Left ventricle myocardium inferior (tissue), 1 donor: ENCODE measurements at regions not wholly inside any gene's neighbourhood (a gene's known extent, or its start where the extent isn't known, plus 50 kb on each side); places are given as distances from the start of the nearest gene placed in this dataset.

Experiments
- DNase-seq: peaks from one replicate; pipeline ENCODE4 v3.0.0-alpha.2; 2020
- H3K27ac ChIP-seq: fragments of 200-600 bp; replicated peaks from 2 replicates; pipeline ENCODE4 v1.8.0; 2021
- H3K27me3 ChIP-seq: fragments of 200-600 bp; 2 replicates; pipeline ENCODE4 v1.8.0; 2021; ENCODE audit warnings: low read depth
- H3K36me3 ChIP-seq: fragments of 200-600 bp; 2 replicates; pipeline ENCODE4 v1.8.0; 2021
- H3K4me1 ChIP-seq: fragments of 200-600 bp; 2 replicates; pipeline ENCODE4 v1.8.0; 2021
- H3K4me3 ChIP-seq: fragments of 200-600 bp; 2 replicates; pipeline ENCODE4 v1.8.0; 2021; ENCODE audit warnings: mild to moderate bottlenecking, moderate library complexity
- H3K9me3 ChIP-seq: fragments of 200-600 bp; replicated peaks from 2 replicates; pipeline ENCODE4 v1.8.0; 2021
- CTCF ChIP-seq: fragments of 200-600 bp; IDR thresholded peaks from 2 replicates; pipeline ENCODE4 v1.8.0; 2021; ENCODE audit warnings: antibody characterized with exemption, mild to moderate bottlenecking, borderline replicate concordance
- intact Hi-C: fragments of 100-400 bp; cut with micrococcal nuclease; formaldehyde crosslinking; loops from one replicate; pipeline ENCODE4 v1.11.0; 2022
- donor health status: DM: no; HTN: yes; CAD: no; lungs with severe emphysema.

- intact Hi-C loops, result no loop called here
Observed at GRCh38 chr2:133666621-133667020, 98.4 kb upstream of the NCKAP5 start.

DNA sequence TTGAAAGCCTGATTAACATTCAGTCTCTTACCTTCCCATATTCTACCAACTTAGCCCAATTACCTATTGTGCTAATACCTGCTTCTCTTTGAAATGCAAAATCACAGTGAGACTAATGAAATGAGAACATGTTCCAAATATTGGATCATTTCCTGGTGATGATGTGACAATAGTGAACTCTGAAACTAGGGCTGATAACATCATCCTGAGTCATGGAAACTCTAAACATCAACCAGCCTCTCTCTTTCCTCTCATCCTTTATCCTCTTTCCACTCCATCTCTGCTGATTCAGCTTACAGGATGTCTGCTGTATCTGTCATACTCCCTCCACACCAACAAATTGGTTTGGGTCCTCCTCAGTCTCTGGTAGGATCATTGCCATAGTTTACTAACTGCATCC lies 98.8 kb upstream of the NCKAP5 start:
- H3K4me1 ChIP-seq, result no peaks in the 10 kb centered on the region
- intact Hi-C loops, result no loop called here
- H3K36me3 ChIP-seq, result no peaks in the 10 kb centered on the region
- H3K9me3 ChIP-seq, result peaks cover 24% of the 10 kb centered on the region
- H3K4me3 ChIP-seq, result no peak overlapping the region
- no peak for DNase-seq
- TF ChIP-seq CTCF, result no peak
- H3K27me3 ChIP-seq, result no peaks in the 10 kb centered on the region
- no peak overlapping the region for H3K27ac ChIP-seq

More at GRCh38 chr2:133666621-133667020, 98.4 kb upstream of the NCKAP5 start:
- Histone ChIP-seq H3K27ac (no peak overlapping the region), H3K4me1 (no peaks in the 10 kb centered on the region), H3K4me3 (no peak overlapping the region), H3K9me3 (peaks cover 24% of the 10 kb centered on the region), H3K27me3 (no peaks in the 10 kb centered on the region), H3K36me3 (no peaks in the 10 kb centered on the region)
- TF ChIP-seq CTCF, result no peak
- no peak for DNase-seq

- intact Hi-C loops, result no loop called here
- H3K4me1 ChIP-seq, result peaks cover under 1% of the 10 kb centered on the region
- H3K4me3 ChIP-seq, result no peak overlapping the region
- no peak overlapping the region for H3K27ac ChIP-seq
- DNase-seq, result no peak
- no peaks in the 10 kb centered on the region for H3K36me3 ChIP-seq
- peaks cover 24% of the 10 kb centered on the region for H3K9me3 ChIP-seq
- H3K27me3 ChIP-seq, result no peaks in the 10 kb centered on the region
- no peak for TF ChIP-seq CTCF
Observed at GRCh38 chr2:133667968-133668367, 99.7 kb upstream of the NCKAP5 start.

GRCh38 chr2:133668547-133668946 lies 100.3 kb upstream of the NCKAP5 start:
- no peak overlapping the region for H3K27ac ChIP-seq
- H3K27me3 ChIP-seq, result no peaks in the 10 kb centered on the region
- no peak overlapping the region for H3K4me3 ChIP-seq
- H3K9me3 ChIP-seq, result peaks cover 24% of the 10 kb centered on the region
- DNase-seq, result no peak
- TF ChIP-seq CTCF, result no peak
- intact Hi-C loops, result no loop called here
- H3K36me3 ChIP-seq, result no peaks in the 10 kb centered on the region
- peaks cover 6% of the 10 kb centered on the region for H3K4me1 ChIP-seq

DNA sequence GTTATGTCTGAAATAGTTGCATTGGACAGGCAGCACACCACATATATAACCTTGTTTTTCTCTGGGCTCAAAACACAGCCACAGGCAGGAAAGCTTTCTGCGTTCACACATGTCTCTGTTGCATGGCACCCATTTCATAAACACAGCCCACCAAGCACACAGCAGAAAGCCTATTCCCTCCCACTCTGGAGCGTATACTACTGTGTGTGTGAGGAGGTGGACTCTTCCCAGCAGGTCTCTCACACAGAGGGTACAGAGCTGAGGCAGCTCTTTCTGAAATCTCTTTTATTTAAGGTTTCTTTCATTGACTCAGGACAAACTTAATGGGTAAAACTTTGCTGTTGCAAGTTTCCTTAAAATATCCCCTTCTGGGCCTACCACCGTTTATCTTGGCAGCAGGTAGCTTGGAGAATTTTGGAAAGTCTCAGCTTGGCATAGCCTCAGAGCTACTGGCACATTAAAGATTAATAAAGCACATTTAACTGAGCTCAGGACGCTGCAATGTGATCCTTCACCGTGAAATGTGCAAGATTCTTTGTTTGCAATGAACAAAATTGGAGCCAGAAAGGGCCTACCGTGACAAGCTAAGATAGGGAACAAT lies 105.1 kb upstream of the NCKAP5 start:
- H3K4me1 ChIP-seq, result peaks cover 42% of the 10 kb centered on the region
- peak overlapping the region; percentile 85 for H3K27ac ChIP-seq
- peak overlapping the region; percentile 56 for H3K4me3 ChIP-seq
- intact Hi-C loops, result no loop called here
- peaks cover 17% of the 10 kb centered on the region for H3K9me3 ChIP-seq
- H3K27me3 ChIP-seq, result no peaks in the 10 kb centered on the region
- DNase-seq, result no peak
- TF ChIP-seq CTCF, result no peak
- H3K36me3 ChIP-seq, result no peaks in the 10 kb centered on the region
